ENCODE measurements at regions not wholly inside any gene's neighbourhood (a gene's known extent, or its start where the extent isn't known, plus 50 kb on each side); places are given as distances from the start of the nearest gene placed in this dataset.
"Not testable (repeated sequence)": the region's sequence is repeated elsewhere in the genome, so short reads cannot be mapped to it uniquely, and the experiment has no call there.

- no peak for DNase-seq (ENCODE audit: low spot score)
Measured at GRCh38 chr5:28403846-28404245, 1365.5 kb upstream of the CDH9 start.

GRCh38 chr5:28402590-28403301 is 1364.4 kb upstream of the CDH9 start:
- no peak for DNase-seq (ENCODE audit: low spot score)

- no peak for DNase-seq (ENCODE audit: low spot score)
Measured at GRCh38 chr5:28400076-28400475, 1361.7 kb upstream of the CDH9 start.

- no peak for DNase-seq (ENCODE audit: low spot score)
Measured at GRCh38 chr5:28399211-28399610, 1360.8 kb upstream of the CDH9 start.

- DNase-seq (ENCODE audit: low spot score) = no peak
Measured at GRCh38 chr5:28398185-28398584, 1359.8 kb upstream of the CDH9 start.

- DNase-seq (ENCODE audit: low spot score) = no peak
Measured at GRCh38 chr5:28397502-28397941, 1359.1 kb upstream of the CDH9 start.

GRCh38 chr5:28391277-28391676 is 1352.9 kb upstream of the CDH9 start:
- no peak for DNase-seq (ENCODE audit: low spot score)

GRCh38 chr5:28390341-28390740 is 1352.0 kb upstream of the CDH9 start:
- DNase-seq (ENCODE audit: low spot score) = no peak

GRCh38 chr5:28389727-28390126 is 1351.3 kb upstream of the CDH9 start:
- not testable (repeated sequence) for DNase-seq (ENCODE audit: low spot score)

GRCh38 chr5:28388428-28388827 is 1350.0 kb upstream of the CDH9 start:
- no peak for DNase-seq (ENCODE audit: low spot score)

- DNase-seq (ENCODE audit: low spot score) = no peak
Measured at GRCh38 chr5:28386712-28387111, 1348.3 kb upstream of the CDH9 start.

- no peak for DNase-seq (ENCODE audit: low spot score)
Measured at GRCh38 chr5:28380167-28380566, 1341.8 kb upstream of the CDH9 start.

GRCh38 chr5:28374492-28374967 is 1336.1 kb upstream of the CDH9 start:
- DNase-seq (ENCODE audit: low spot score) = no peak

- DNase-seq (ENCODE audit: low spot score) = no peak
Measured at GRCh38 chr5:28370896-28371295, 1332.5 kb upstream of the CDH9 start.

- no peak for DNase-seq (ENCODE audit: low spot score)
Measured at GRCh38 chr5:28369418-28369817, 1331.0 kb upstream of the CDH9 start.

- DNase-seq (ENCODE audit: low spot score) = no peak
Measured at GRCh38 chr5:28355831-28356230, 1317.4 kb upstream of the CDH9 start.

GRCh38 chr5:28346696-28347095 is 1308.3 kb upstream of the CDH9 start:
- no peak for DNase-seq (ENCODE audit: low spot score)

- DNase-seq (ENCODE audit: low spot score) = no peak
Measured at GRCh38 chr5:28344836-28345433, 1306.5 kb upstream of the CDH9 start.

GRCh38 chr5:28329176-28329575 is 1290.8 kb upstream of the CDH9 start:
- DNase-seq (ENCODE audit: low spot score) = no peak

- no peak for DNase-seq (ENCODE audit: low spot score)
Measured at GRCh38 chr5:28328681-28329080, 1290.3 kb upstream of the CDH9 start.

- DNase-seq (ENCODE audit: low spot score) = no peak
Measured at GRCh38 chr5:28324174-28324573, 1285.8 kb upstream of the CDH9 start.

GRCh38 chr5:28313953-28314352 is 1275.6 kb upstream of the CDH9 start:
- no peak for DNase-seq (ENCODE audit: low spot score)

- no peak for DNase-seq (ENCODE audit: low spot score)
Measured at GRCh38 chr5:28313321-28313951, 1275.0 kb upstream of the CDH9 start.
